Mucosa of descending colon (tissue), 3 donors: ENCODE measurements at regions not wholly inside any gene's neighbourhood (a gene's known extent, or its start where the extent isn't known, plus 50 kb on each side); places are given as distances from the start of the nearest gene placed in this dataset. TPM values are rescaled to one million over a fixed set of nuclear protein-coding genes. Genes with fewer than 3 reads are reported as not detected.
"Not testable (repeated sequence)": the region's sequence is repeated elsewhere in the genome, so short reads cannot be mapped to it uniquely, and the experiment has no call there.

Source experiments
- ATAC-seq: fragments of 200-7000 bp; cut with Tn5 transposase; one replicate; pipeline ENCODE4 v1.9.1; 2020; ENCODE audit warnings: mild to moderate bottlenecking, moderate library complexity
- DNase-seq, 3 donors: peaks; one replicate each; pipeline ENCODE4 v3.0.0-alpha.2; 2020
- H3K36me3 ChIP-seq: fragments of 200-600 bp; one replicate; pipeline ENCODE4 v1.8.0; 2021; ENCODE audit warnings: low read depth, mild to moderate bottlenecking
- H3K4me1 ChIP-seq: fragments of 200-600 bp; one replicate; pipeline ENCODE4 v1.8.0; 2021; ENCODE audit warnings: low read depth, mild to moderate bottlenecking
- H3K4me3 ChIP-seq: fragments of 200-600 bp; one replicate; pipeline ENCODE4 v1.8.0; 2021; ENCODE audit warnings: mild to moderate bottlenecking
- H3K9me3 ChIP-seq: fragments of 200-600 bp; one replicate; pipeline ENCODE4 v1.8.0; 2021; ENCODE audit warnings: mild to moderate bottlenecking
- intact Hi-C, 2 donors: fragments of 100-400 bp; cut with DNase I in 1 of 2; cut with micrococcal nuclease in 1 of 2; formaldehyde crosslinking; loops; one replicate each; pipeline versions ENCODE4 v1.11.0 to v1.11.1; 2022; cut with DNase I, micrococcal nuclease
- microRNA-seq: library from miRNA; unstranded; fragments of <30 nt; microRNA quantifications from one replicate; pipeline ENCODE4, GENCODE V29; 2019
- donor health status: DM: no; HTN: no; CAD: no; lungs with moderate emphysema.
- donor health status: DM: no; HTN: no; CAD: no.
- donor health status: DM: no; HTN: yes; CAD: no.

GRCh38 chr2:89293399-89293798 is 601.9 kb downstream of the RPIA start:
- intact Hi-C loops, H3K4me1 ChIP-seq, H3K9me3 ChIP-seq, H3K4me3 ChIP-seq, H3K36me3 ChIP-seq, ATAC-seq, DNase-seq: not testable (repeated sequence)

- ATAC-seq: peak; percentile 52
- intact Hi-C loops, H3K36me3 ChIP-seq, H3K4me3 ChIP-seq, H3K4me1 ChIP-seq, DNase-seq, H3K9me3 ChIP-seq: not testable (repeated sequence)
Measured at GRCh38 chr2:89294335-89294734, 602.9 kb downstream of the RPIA start.

- ATAC-seq, H3K4me3 ChIP-seq, intact Hi-C loops, H3K36me3 ChIP-seq, H3K4me1 ChIP-seq, DNase-seq, H3K9me3 ChIP-seq: not testable (repeated sequence)
Measured at GRCh38 chr2:89296820-89297398, 605.4 kb downstream of the RPIA start.

GRCh38 chr2:89299196-89299595 is 607.7 kb downstream of the RPIA start:
- DNase-seq, H3K36me3 ChIP-seq, H3K4me3 ChIP-seq, intact Hi-C loops, H3K4me1 ChIP-seq, H3K9me3 ChIP-seq: not testable (repeated sequence)
- peak; percentile 46 for ATAC-seq

GRCh38 chr2:89305623-89306022 is 614.1 kb downstream of the RPIA start:
- intact Hi-C loops, H3K36me3 ChIP-seq, H3K4me1 ChIP-seq, DNase-seq, ATAC-seq, H3K9me3 ChIP-seq, H3K4me3 ChIP-seq: not testable (repeated sequence)

- H3K4me3 ChIP-seq, H3K9me3 ChIP-seq, H3K4me1 ChIP-seq, intact Hi-C loops, H3K36me3 ChIP-seq: not testable (repeated sequence)
- ATAC-seq: peak; percentile 90
- DNase-seq: peak in 1 of 3 donors; percentile 30
Measured at GRCh38 chr2:89306869-89307637, 615.6 kb downstream of the RPIA start.

GRCh38 chr2:89318990-89319389 is 627.5 kb downstream of the RPIA start:
- H3K4me3 ChIP-seq, ATAC-seq, DNase-seq, H3K36me3 ChIP-seq, H3K9me3 ChIP-seq, intact Hi-C loops, H3K4me1 ChIP-seq: not testable (repeated sequence)

- DNase-seq: not testable (repeated sequence)
Measured at GRCh38 chr2:89325894-89326293, 634.4 kb downstream of the RPIA start.

GRCh38 chr2:89326455-89326854 is 635.0 kb downstream of the RPIA start:
- ATAC-seq: peak; percentile 24

More at GRCh38 chr2:89325894-89326293, 634.4 kb downstream of the RPIA start:
- H3K36me3 ChIP-seq, H3K9me3 ChIP-seq, intact Hi-C loops, H3K4me3 ChIP-seq, H3K4me1 ChIP-seq, ATAC-seq: not testable (repeated sequence)

GRCh38 chr2:89328790-89329189 is 637.3 kb downstream of the RPIA start:
- H3K4me1 ChIP-seq, DNase-seq, H3K4me3 ChIP-seq, intact Hi-C loops, H3K36me3 ChIP-seq, H3K9me3 ChIP-seq, ATAC-seq: not testable (repeated sequence)

More at GRCh38 chr2:89326455-89326854, 635.0 kb downstream of the RPIA start:
- H3K9me3 ChIP-seq, H3K4me1 ChIP-seq, DNase-seq, intact Hi-C loops, H3K4me3 ChIP-seq, H3K36me3 ChIP-seq: not testable (repeated sequence)

Small RNA genes lying in the stretch of these regions (microRNA-seq; reads per million reads assigned to microRNA genes)
- gene MIR4436A: not detected
